Kidney (tissue), 13 donors: ENCODE measurements at regions not wholly inside any gene's neighbourhood (a gene's known extent, or its start where the extent isn't known, plus 50 kb on each side); places are given as distances from the start of the nearest gene placed in this dataset.
A peak's percentile ranks its signal among the peaks of the same experiment; 100 is the strongest.

Source experiments
- DNase-seq, 5 donors: peaks; one replicate each; pipeline ENCODE4 v3.0.0-alpha.2; 2013 to 2020
- FAIRE-seq: peaks from 2 replicates; lab custom pipeline; 2012; peaks lifted over from hg19 to GRCh38; lab: Jason Lieb, UNC
- H3K27ac ChIP-seq, 2 donors: one replicate each; pipeline ENCODE4 v1.7.0; 2013; ENCODE audit warnings: low read depth in 2 of 2, low read length in 2 of 2, inconsistent platforms in 1 of 2
- H3K27me3 ChIP-seq: one replicate; pipeline ENCODE4 v1.7.1; 2013; ENCODE audit warnings: low read length, inconsistent platforms; ENCODE audit not compliant: control insufficient read depth, insufficient read depth
- H3K36me3 ChIP-seq, 3 donors: one replicate each; pipeline versions ENCODE4 v1.7.0 to v1.7.1; 2013; ENCODE audit warnings: low read length in 3 of 3, control low read depth in 1 of 3, inconsistent platforms in 1 of 3; ENCODE audit not compliant: insufficient read depth in 3 of 3, control insufficient read depth in 2 of 3
- H3K4me1 ChIP-seq, 3 donors: one replicate each; pipeline versions ENCODE4 v1.7.0 to v1.7.1; 2013; ENCODE audit warnings: low read length in 3 of 3, inconsistent platforms in 1 of 3, low read depth in 1 of 3; ENCODE audit not compliant: control insufficient read depth in 2 of 3, insufficient read depth in 2 of 3
- H3K4me3 ChIP-seq, 3 donors: one replicate each; pipeline versions ENCODE4 v1.7.0 to v1.8.1; 2013; ENCODE audit warnings: low read length in 3 of 3, control low read depth in 1 of 3, inconsistent platforms in 1 of 3
- H3K9ac ChIP-seq, 3 donors: one replicate each; pipeline versions ENCODE4 v1.7.0 to v1.7.1; 2013; ENCODE audit warnings: low read length in 3 of 3, control low read depth in 1 of 3, inconsistent platforms in 1 of 3
- H3K9me3 ChIP-seq, 3 donors: one replicate each; pipeline versions ENCODE4 v1.7.0 to v1.7.1; 2013; ENCODE audit warnings: low read length in 3 of 3, control low read depth in 1 of 3, inconsistent platforms in 1 of 3; ENCODE audit not compliant: control insufficient read depth in 2 of 3, insufficient read depth in 1 of 3
- intact Hi-C: fragments of 100-400 bp; cut with DNase I; formaldehyde crosslinking; loops from one replicate; pipeline ENCODE4 v1.11.1; 2022
- TF ChIP-seq, protein P1 (sequence below): IDR thresholded peaks from 3 replicates; pipeline ENCODE4 v1.5.1; 2012; ENCODE audit warnings: mild to moderate bottlenecking, moderate library complexity, borderline replicate concordance; ENCODE audit not compliant: insufficient read depth; ENCODE audit errors: extremely low read depth
- donor health status: control.
- donor health status: control.
- donor health status: control.
- donor health status: control.
- donor health status: control.
- donor health status: DM: yes; HTN: yes; CAD: no.
- donor health status: Normal renal cell carcinoma (clear cell type).

DNA sequence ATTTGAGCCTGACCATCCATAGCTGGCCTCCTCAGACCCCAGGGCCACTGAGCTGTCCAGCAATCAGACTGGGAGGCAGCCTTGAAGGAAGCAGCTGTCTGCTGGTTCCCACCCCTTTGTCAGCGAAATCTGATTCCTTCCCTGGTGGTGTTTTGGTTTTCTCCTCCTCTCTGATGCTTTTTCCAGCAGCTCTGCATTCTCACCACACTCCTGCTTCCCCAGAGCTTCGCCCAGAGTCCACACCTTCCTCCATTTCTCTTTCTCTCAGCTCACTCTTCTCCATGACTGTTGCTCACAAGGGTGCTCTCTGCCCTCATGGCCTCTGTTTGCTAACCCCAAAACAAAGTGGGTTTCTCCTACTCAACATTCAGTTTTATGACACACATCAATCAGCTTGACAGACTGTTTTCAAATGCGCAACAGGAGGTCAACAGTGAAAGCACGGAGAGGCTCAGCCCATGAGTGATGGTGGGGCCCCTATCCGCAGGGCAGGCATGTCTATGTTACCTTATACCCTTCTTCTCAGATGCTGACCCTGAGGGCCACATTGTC, 130.6 kb upstream of the MTNR1B start:
- no peak overlapping the region for H3K27ac ChIP-seq
- FAIRE-seq (no peak), DNase-seq (peak in 4 of 5 donors; percentile 81 to 93 (median 84))
- no peaks in the 10 kb centered on the region for H3K36me3 ChIP-seq
- no peaks in the 10 kb centered on the region for H3K9me3 ChIP-seq
- H3K9ac ChIP-seq: no peak overlapping the region
- no peak overlapping the region for H3K4me3 ChIP-seq
- intact Hi-C loops: no loop called here
- no peaks in the 10 kb centered on the region for H3K27me3 ChIP-seq
- TF ChIP-seq, protein P1, sequence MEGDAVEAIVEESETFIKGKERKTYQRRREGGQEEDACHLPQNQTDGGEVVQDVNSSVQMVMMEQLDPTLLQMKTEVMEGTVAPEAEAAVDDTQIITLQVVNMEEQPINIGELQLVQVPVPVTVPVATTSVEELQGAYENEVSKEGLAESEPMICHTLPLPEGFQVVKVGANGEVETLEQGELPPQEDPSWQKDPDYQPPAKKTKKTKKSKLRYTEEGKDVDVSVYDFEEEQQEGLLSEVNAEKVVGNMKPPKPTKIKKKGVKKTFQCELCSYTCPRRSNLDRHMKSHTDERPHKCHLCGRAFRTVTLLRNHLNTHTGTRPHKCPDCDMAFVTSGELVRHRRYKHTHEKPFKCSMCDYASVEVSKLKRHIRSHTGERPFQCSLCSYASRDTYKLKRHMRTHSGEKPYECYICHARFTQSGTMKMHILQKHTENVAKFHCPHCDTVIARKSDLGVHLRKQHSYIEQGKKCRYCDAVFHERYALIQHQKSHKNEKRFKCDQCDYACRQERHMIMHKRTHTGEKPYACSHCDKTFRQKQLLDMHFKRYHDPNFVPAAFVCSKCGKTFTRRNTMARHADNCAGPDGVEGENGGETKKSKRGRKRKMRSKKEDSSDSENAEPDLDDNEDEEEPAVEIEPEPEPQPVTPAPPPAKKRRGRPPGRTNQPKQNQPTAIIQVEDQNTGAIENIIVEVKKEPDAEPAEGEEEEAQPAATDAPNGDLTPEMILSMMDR: no peak
- no peaks in the 10 kb centered on the region for H3K4me1 ChIP-seq

DNA sequence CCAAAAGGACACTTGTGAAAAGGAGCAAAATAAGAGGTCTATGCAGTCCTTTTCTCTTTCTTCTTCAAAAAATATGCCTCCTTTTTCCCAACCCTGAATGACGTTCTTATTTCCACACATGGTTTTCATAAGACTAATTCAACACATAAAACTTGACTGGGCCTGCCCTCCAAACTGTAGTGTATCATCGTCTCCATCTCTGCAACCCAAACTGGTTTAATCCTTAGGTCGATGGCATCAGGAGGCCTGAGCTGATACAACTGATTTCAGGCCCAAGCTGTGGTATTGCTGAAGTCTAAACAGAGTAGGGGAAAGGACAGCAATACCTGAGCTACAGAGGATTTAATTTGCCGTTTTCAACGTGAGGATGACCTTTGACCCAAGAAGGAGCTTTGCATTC, 130.0 kb upstream of the MTNR1B start:
- H3K4me1 ChIP-seq: peaks cover 0 to 2% (median 0%) of the 10 kb centered on the region in 3 donors
- intact Hi-C loops: no loop called here
- no peak for FAIRE-seq
- H3K9me3 ChIP-seq: no peaks in the 10 kb centered on the region
- no peak overlapping the region for H3K4me3 ChIP-seq
- no peak overlapping the region for H3K9ac ChIP-seq
- no peaks in the 10 kb centered on the region for H3K27me3 ChIP-seq
- TF ChIP-seq, protein P1: no peak
- DNase-seq: no peak
- no peaks in the 10 kb centered on the region for H3K36me3 ChIP-seq
- H3K27ac ChIP-seq: no peak overlapping the region

DNA sequence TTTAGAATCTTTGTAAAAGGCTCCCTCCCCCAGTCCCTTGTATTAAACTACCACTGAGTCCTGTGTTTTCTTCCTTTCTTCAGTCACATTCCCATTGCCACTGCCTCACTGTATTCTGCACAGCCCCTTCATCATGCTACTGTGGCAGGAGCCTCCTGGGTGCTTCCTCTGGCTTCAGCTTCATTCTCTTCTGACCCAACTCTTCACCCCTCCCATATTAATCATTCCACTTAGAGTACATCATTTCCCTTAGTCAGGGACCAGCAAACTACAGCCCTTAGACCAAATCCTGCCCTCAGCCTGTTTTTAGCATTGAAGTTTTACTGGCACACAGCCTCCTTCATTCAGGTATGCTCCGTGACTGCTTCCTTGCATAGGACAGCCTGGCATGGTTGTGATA, 127.7 kb upstream of the MTNR1B start:
- H3K9ac ChIP-seq: no peak overlapping the region
- H3K36me3 ChIP-seq: no peaks in the 10 kb centered on the region
- DNase-seq: no peak
- H3K9me3 ChIP-seq: no peaks in the 10 kb centered on the region
- peaks cover 0 to 2% (median 0%) of the 10 kb centered on the region in 3 donors for H3K4me1 ChIP-seq
- no peak overlapping the region for H3K27ac ChIP-seq
- H3K27me3 ChIP-seq: no peaks in the 10 kb centered on the region
- TF ChIP-seq, protein P1: no peak
- FAIRE-seq: no peak
- intact Hi-C loops: no loop called here
- H3K4me3 ChIP-seq: no peak overlapping the region

DNA sequence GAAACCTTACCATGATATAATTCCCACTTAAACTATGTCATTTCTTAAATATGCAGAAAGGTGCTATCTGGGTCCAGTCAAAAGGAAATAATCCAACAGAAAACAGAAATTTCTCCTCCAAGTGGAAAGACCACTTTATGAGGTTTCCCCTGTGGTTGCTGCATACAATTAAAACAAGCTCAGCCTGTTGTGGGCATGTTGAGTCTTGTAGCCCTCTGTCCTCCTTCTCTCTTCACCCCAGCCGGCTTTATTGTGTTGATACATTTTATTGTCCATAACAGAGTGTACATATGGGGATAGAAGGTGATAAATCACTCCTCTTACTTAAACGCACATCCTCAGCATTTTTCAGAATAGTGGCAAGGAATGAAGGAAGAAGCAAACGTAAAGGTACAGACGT, 126.0 kb upstream of the MTNR1B start:
- FAIRE-seq (no peak), DNase-seq (no peak)
- no peak overlapping the region for H3K27ac ChIP-seq
- no peaks in the 10 kb centered on the region for H3K27me3 ChIP-seq
- TF ChIP-seq, protein P1: no peak
- intact Hi-C loops: no loop called here
- H3K4me3 ChIP-seq: no peak overlapping the region
- H3K4me1 ChIP-seq: peaks cover 0 to 2% (median 0%) of the 10 kb centered on the region in 3 donors
- H3K9me3 ChIP-seq: no peaks in the 10 kb centered on the region
- H3K9ac ChIP-seq: no peak overlapping the region
- no peaks in the 10 kb centered on the region for H3K36me3 ChIP-seq
